ENCODE measurements at regions not wholly inside any gene's neighbourhood (a gene's known extent, or its start where the extent isn't known, plus 50 kb on each side); places are given as distances from the start of the nearest gene placed in this dataset.

GRCh38 chr4:37762991-37763368 lies 63.5 kb upstream of the PGM2 start:
- H3K4me3 ChIP-seq (replicated peaks in 1 of 2; ENCODE audit: low read depth in 2 of 2, low read length in 2 of 2), result no peak overlapping the region
- no peak for TF ChIP-seq CTCF (IDR thresholded peaks at IDR 0.05; ENCODE audit: low read depth, low read length)
- no peak for DNase-seq (ENCODE audit: low read depth in 2 of 2)

- no peak for TF ChIP-seq CTCF (IDR thresholded peaks at IDR 0.05; ENCODE audit: low read depth, low read length)
- no peak overlapping the region for H3K4me3 ChIP-seq (replicated peaks in 1 of 2; ENCODE audit: low read depth in 2 of 2, low read length in 2 of 2)
- DNase-seq (ENCODE audit: low read depth in 2 of 2), result peak; percentile 46 to 53
These were observed 64.0 kb upstream of the PGM2 start for GRCh38 chr4:37762294-37762990.

DNA sequence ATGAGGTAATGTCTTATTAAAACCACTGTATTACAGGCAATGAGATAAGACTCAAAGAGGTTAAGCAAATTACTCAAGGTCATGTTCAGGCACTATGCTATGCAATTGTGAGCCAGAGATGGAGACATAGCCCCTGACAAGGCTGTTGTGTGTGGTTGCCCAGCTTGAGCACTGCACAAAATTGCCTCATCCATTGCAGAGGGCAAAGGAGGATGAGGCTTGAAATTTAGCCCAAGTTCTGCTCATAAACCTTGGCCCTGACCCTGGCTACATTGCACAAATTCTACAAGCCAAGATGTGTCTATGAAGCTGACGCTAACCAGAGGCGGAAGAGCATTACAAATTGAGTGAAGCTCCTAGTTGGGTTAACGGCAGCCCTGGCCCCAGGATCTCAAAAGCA lies 65.6 kb upstream of the PGM2 start:
- DNase-seq (ENCODE audit: low read depth in 2 of 2), result peak in 1 of 2 donors; percentile 64
- no peak for TF ChIP-seq CTCF (IDR thresholded peaks at IDR 0.05; ENCODE audit: low read depth, low read length)
- no peak overlapping the region for H3K4me3 ChIP-seq (replicated peaks in 1 of 2; ENCODE audit: low read depth in 2 of 2, low read length in 2 of 2)

DNA sequence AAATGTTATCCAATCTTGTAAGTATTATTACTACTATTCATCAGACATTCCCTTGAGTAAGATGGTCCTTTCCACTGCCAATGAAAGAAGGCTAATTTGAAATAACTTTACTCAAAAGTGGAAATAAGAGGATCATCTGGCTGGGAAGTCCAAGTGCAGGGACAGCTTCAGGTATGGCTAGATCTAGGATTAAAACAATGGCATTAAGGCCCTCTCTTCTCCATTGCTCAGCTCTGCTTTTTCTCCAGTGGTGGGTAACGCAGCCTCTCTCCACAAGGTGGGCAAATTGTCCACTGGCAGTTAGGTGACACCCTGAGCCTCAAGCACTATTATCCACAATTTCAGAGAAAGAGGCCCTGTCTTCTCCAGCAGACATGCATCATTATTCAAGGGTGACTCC lies 66.7 kb upstream of the PGM2 start:
- H3K4me3 ChIP-seq (replicated peaks in 1 of 2; ENCODE audit: low read depth in 2 of 2, low read length in 2 of 2), result no peak overlapping the region
- TF ChIP-seq CTCF (IDR thresholded peaks at IDR 0.05; ENCODE audit: low read depth, low read length), result no peak
- DNase-seq (ENCODE audit: low read depth in 2 of 2), result no peak

- no peak overlapping the region for H3K4me3 ChIP-seq (replicated peaks in 1 of 2; ENCODE audit: low read depth in 2 of 2, low read length in 2 of 2)
- no peak for TF ChIP-seq CTCF (IDR thresholded peaks at IDR 0.05; ENCODE audit: low read depth, low read length)
- DNase-seq (ENCODE audit: low read depth in 2 of 2), result peak; percentile 91 to 98
These were observed 68.3 kb upstream of the PGM2 start for GRCh38 chr4:37758226-37758625.

DNA sequence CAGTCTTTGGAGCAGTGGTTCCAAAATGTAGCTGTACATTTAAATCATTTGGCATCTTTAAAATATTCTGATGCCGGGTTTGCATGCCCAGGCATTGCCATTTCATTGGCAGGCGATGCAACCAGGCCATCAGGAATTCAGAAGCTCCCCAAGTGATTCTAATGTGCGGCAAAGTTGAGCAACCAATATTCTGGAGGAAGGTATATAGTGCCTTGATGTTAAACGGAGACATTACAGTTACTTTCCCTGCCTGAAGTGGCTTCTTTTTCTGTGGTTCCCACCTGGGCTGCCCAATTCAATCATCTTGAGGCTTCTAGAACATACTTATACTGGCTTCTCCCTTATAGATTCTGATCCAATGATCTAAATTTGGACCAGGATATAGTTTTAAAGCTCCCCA lies 68.7 kb upstream of the PGM2 start:
- no peak overlapping the region for H3K4me3 ChIP-seq (replicated peaks in 1 of 2; ENCODE audit: low read depth in 2 of 2, low read length in 2 of 2)
- no peak for TF ChIP-seq CTCF (IDR thresholded peaks at IDR 0.05; ENCODE audit: low read depth, low read length)
- peak in 1 of 2 donors; percentile 27 for DNase-seq (ENCODE audit: low read depth in 2 of 2)

GRCh38 chr4:37757121-37757520 lies 69.4 kb upstream of the PGM2 start:
- peak in 1 of 2 donors; percentile 35 for DNase-seq (ENCODE audit: low read depth in 2 of 2)
- no peak overlapping the region for H3K4me3 ChIP-seq (replicated peaks in 1 of 2; ENCODE audit: low read depth in 2 of 2, low read length in 2 of 2)
- no peak for TF ChIP-seq CTCF (IDR thresholded peaks at IDR 0.05; ENCODE audit: low read depth, low read length)

Data from cardiac fibroblast (primary cell).